Sigmoid colon (tissue), 6 donors: ENCODE measurements at regions not wholly inside any gene's neighbourhood (a gene's known extent, or its start where the extent isn't known, plus 50 kb on each side); places are given as distances from the start of the nearest gene placed in this dataset.

Experiments
- DNase-seq: peaks from one replicate; pipeline ENCODE4 v3.0.0-alpha.2; 2019
- H3K27ac ChIP-seq, 4 donors: fragments of 200-600 bp; sonication (generic); one replicate each; pipeline ENCODE4 v1.5.1; 2016 to 2019; ENCODE audit warnings: mild to moderate bottlenecking in 1 of 4
- H3K27me3 ChIP-seq, 3 donors: fragments of 200-600 bp; sonication (generic); one replicate each; pipeline ENCODE4 v1.5.1; 2019; ENCODE audit warnings: mild to moderate bottlenecking in 1 of 3
- H3K36me3 ChIP-seq, 4 donors: fragments of 200-600 bp; sonication (generic); one replicate each; pipeline ENCODE4 v1.5.1; 2016 to 2019
- H3K4me1 ChIP-seq, 4 donors: fragments of 200-600 bp; sonication (generic); one replicate each; pipeline ENCODE4 v1.5.1; 2017 to 2019
- H3K4me3 ChIP-seq, 4 donors: fragments of 200-600 bp; sonication (generic); one replicate each; pipeline ENCODE4 v1.5.1; 2017 to 2019; ENCODE audit warnings: mild to moderate bottlenecking in 2 of 4, moderate library complexity in 1 of 4
- H3K9me3 ChIP-seq, 4 donors: fragments of 200-600 bp in 3 of 4; sonication (generic) in 3 of 4; one replicate each; pipeline versions ENCODE4 v1.5.1 to v1.6.1; 2013 to 2019
- EP300 ChIP-seq, 4 donors: sonication (generic); formaldehyde crosslinking; IDR thresholded peaks; one replicate each; pipeline ENCODE4 v1.6.1; 2017; ENCODE audit warnings: antibody characterized with exemption in 4 of 4
- POLR2A ChIP-seq, 2 donors: fragments of 450-650 bp; IDR thresholded peaks; one replicate each; pipeline ENCODE4 v1.6.1; 2016; ENCODE audit warnings: antibody characterized with exemption in 2 of 2, mild to moderate bottlenecking in 2 of 2, moderate library complexity in 2 of 2
- POLR2AphosphoS5 ChIP-seq, 4 donors: sonication (generic); formaldehyde crosslinking; IDR thresholded peaks; one replicate each; pipeline ENCODE4 v1.6.1; 2017; ENCODE audit warnings: antibody characterized with exemption in 4 of 4
- WGBS, 2 donors: extraction: QIAGEN DNeasy Blood & Tissue Kit; methylation state at CpG; one replicate each; pipeline ENCODE4 v1.1.7; 2013; 5-methylcytosine and 5-hydroxymethylcytosine counted together
- intact Hi-C: fragments of 100-400 bp; cut with DNase I; formaldehyde crosslinking; loops from one replicate; pipeline ENCODE4 v1.15.1; 2023
- TF ChIP-seq, protein P1 (sequence below), 4 experiments: fragments of 450-650 bp in 3 of 4; fragments of 200-600 bp in 1 of 4; IDR thresholded peaks; one replicate each; pipeline ENCODE4 v1.5.1; 2016 to 2019; ENCODE audit warnings: antibody characterized with exemption in 4 of 4, mild to moderate bottlenecking in 3 of 4, moderate library complexity in 2 of 4
- donor health status: healthy with polysubstance abuse.
- donor health status: healthy.

DNA sequence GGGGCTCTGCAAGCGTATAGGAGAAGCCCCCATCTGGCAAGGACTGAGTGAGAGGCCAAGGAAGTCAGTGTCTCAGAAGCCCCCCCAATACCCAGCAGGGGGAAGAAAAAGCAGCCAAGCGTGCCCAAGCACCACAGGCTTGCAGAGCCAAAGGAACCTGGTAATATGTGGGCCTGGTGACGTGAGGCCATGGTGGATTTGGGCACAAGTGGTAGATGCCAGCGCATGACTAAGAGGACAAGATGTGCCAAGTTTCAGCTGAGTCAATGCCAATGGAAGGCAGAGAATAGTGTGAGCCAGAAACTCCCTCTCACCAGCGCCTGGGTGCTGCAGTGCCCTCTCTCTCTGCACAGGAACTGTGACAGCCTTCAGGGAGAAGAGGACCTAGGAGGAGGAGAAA lies 110.0 kb downstream of the QRSL1 start:
- no peak for TF ChIP-seq EP300 (IDR thresholded peaks at IDR 0.05)
- TF ChIP-seq POLR2AphosphoS5 (IDR thresholded peaks at IDR 0.05), result peak in 1 of 4 donors; percentile 8
- TF ChIP-seq POLR2A (IDR thresholded peaks at IDR 0.05), result no peak
- no peaks in the 10 kb centered on the region for H3K4me1 ChIP-seq
- peak; percentile 68 for DNase-seq
- H3K27ac ChIP-seq, result peak overlapping the region in 1 of 4 donors; percentile 41
- intact Hi-C loops, result no loop called here
- H3K36me3 ChIP-seq, result no peaks in the 10 kb centered on the region
- WGBS, 2 donors, result 70 to 76% methylated on average over 5 of the region's 5 CpGs
- peaks cover 0 to 3% (median under 1%) of the 10 kb centered on the region in 4 donors for H3K9me3 ChIP-seq
- no peak overlapping the region for H3K4me3 ChIP-seq
- no peaks in the 10 kb centered on the region for H3K27me3 ChIP-seq

DNA sequence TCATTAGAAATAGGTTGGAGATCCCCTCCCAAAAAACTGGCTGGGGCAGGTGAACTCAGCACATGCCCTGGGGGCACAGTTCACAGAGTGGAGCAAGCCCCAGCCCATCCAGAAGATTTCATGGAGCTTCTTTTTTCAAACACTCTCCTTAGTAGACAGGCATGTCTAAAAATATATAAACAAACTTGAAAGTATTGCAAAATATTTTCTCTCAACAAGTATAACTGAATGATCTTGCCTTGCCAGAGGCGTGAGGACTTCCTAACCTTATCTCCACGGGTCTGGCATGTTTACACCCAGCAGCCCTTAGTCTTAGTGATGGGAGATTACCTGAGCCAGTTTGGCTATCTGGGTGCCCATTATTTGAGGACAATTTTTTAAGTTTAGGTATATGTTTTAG lies 107.1 kb downstream of the QRSL1 start:
- Histone ChIP-seq H3K4me1 (no peaks in the 10 kb centered on the region), H3K27me3 (no peaks in the 10 kb centered on the region), H3K9me3 (peaks cover 0 to 3% (median under 1%) of the 10 kb centered on the region in 4 donors), H3K4me3 (no peak overlapping the region), H3K27ac (no peak overlapping the region), H3K36me3 (no peaks in the 10 kb centered on the region)
- TF ChIP-seq, protein P1, sequence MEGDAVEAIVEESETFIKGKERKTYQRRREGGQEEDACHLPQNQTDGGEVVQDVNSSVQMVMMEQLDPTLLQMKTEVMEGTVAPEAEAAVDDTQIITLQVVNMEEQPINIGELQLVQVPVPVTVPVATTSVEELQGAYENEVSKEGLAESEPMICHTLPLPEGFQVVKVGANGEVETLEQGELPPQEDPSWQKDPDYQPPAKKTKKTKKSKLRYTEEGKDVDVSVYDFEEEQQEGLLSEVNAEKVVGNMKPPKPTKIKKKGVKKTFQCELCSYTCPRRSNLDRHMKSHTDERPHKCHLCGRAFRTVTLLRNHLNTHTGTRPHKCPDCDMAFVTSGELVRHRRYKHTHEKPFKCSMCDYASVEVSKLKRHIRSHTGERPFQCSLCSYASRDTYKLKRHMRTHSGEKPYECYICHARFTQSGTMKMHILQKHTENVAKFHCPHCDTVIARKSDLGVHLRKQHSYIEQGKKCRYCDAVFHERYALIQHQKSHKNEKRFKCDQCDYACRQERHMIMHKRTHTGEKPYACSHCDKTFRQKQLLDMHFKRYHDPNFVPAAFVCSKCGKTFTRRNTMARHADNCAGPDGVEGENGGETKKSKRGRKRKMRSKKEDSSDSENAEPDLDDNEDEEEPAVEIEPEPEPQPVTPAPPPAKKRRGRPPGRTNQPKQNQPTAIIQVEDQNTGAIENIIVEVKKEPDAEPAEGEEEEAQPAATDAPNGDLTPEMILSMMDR (IDR thresholded peaks at IDR 0.05), result no peak
- intact Hi-C loops, result no loop called here
- DNase-seq, result no peak
- WGBS, 2 donors, result 65 to 72% methylated on average over 2 of the region's 2 CpGs

DNA sequence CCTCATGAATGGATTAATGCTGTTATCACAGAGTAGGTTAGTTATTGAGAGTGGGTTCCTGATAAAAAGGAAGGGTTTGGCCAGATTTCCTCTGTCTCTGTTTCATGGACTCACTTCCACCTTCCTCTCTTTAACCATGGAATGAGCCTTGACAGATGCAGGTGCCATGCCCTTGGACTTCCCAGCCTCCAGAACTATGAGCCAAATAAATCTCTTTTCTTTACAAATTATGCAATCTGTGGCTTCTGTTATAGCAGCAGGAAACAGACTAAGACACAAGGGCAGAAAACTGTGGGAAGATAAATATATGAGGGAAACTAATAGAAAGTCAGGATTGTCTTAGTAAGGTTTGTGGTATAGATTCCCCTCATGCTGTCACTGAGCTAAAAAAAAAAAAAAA lies 106.5 kb downstream of the QRSL1 start:
- Histone ChIP-seq H3K27me3 (no peaks in the 10 kb centered on the region), H3K4me1 (no peaks in the 10 kb centered on the region), H3K9me3 (peaks cover 0 to 3% (median under 1%) of the 10 kb centered on the region in 4 donors), H3K36me3 (no peaks in the 10 kb centered on the region), H3K27ac (no peak overlapping the region), H3K4me3 (no peak overlapping the region)
- intact Hi-C loops, result no loop called here
- TF ChIP-seq, protein P1 (IDR thresholded peaks at IDR 0.05), result no peak
- TF ChIP-seq POLR2A (IDR thresholded peaks at IDR 0.05) (no peak), EP300 (IDR thresholded peaks at IDR 0.05) (no peak), POLR2AphosphoS5 (IDR thresholded peaks at IDR 0.05) (no peak)
- no peak for DNase-seq

DNA sequence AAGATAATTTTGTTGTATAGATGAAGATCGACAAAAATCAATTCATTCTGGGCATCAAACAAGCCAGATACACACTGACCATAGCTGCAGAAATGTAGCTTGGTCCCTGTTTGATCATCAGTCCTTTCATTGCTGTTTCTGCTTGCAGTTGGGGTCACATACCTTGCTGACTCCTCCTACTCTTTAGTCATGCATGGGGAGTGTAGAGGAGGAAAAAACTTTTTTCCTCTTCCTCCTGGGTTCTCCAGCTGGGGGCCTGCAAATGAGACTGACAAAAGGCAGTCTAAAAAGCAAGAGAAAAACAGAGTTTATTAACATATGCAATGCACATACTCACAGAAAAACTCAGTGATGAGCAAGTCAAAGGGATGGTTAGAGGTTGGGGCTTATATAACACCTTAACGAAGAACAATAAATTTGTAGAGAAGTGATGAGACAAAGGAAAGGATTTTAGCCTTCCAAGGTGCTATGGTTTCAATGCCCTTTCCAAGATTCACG lies 105.8 kb downstream of the QRSL1 start:
- H3K27ac ChIP-seq, result no peak overlapping the region
- no peak for TF ChIP-seq EP300 (IDR thresholded peaks at IDR 0.05)
- TF ChIP-seq, protein P1 (IDR thresholded peaks at IDR 0.05), result no peak
- no peak for TF ChIP-seq POLR2A (IDR thresholded peaks at IDR 0.05)
- TF ChIP-seq POLR2AphosphoS5 (IDR thresholded peaks at IDR 0.05), result no peak
- H3K4me3 ChIP-seq, result no peak overlapping the region
- no peaks in the 10 kb centered on the region for H3K4me1 ChIP-seq
- no peaks in the 10 kb centered on the region for H3K36me3 ChIP-seq
- H3K9me3 ChIP-seq, result peaks cover 0 to 3% (median under 1%) of the 10 kb centered on the region in 4 donors
- DNase-seq, result no peak
- H3K27me3 ChIP-seq, result no peaks in the 10 kb centered on the region
- intact Hi-C loops, result no loop called here
- 70 to 88% methylated on average over 3 of the region's 3 CpGs for WGBS, 2 donors

DNA sequence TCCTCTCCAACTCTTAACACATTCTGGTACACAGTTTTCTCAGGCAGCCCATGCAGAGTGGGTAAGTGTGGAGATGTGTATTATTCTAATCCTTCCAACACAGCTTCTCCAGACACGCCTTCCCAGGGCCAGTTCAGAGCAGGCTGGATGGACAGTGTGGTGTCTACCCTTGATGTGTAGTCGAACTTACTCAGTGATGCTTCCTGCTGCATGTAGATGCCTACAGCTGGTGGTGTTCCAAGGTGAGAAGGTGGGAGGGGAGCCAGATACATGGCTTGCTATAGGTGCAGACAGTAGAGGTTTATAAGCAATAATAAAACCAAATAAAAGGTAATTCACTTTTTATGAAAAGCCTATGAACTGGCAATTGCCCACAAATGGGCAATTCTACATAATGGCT lies 104.0 kb downstream of the QRSL1 start:
- Histone ChIP-seq H3K9me3 (peaks cover 0 to 3% (median 2%) of the 10 kb centered on the region in 4 donors), H3K4me1 (no peaks in the 10 kb centered on the region), H3K36me3 (no peaks in the 10 kb centered on the region), H3K4me3 (no peak overlapping the region), H3K27ac (no peak overlapping the region), H3K27me3 (no peaks in the 10 kb centered on the region)
- WGBS, 2 donors, result 17 to 65% methylated on average over 2 of the region's 2 CpGs
- no peak for TF ChIP-seq POLR2AphosphoS5 (IDR thresholded peaks at IDR 0.05)
- TF ChIP-seq, protein P1 (IDR thresholded peaks at IDR 0.05), result no peak
- TF ChIP-seq POLR2A (IDR thresholded peaks at IDR 0.05), result no peak
- no peak for TF ChIP-seq EP300 (IDR thresholded peaks at IDR 0.05)
- intact Hi-C loops, result no loop called here
- DNase-seq, result no peak
